Keratinocyte (primary cell): ENCODE measurements at regions not wholly inside any gene's neighbourhood (a gene's known extent, or its start where the extent isn't known, plus 50 kb on each side); places are given as distances from the start of the nearest gene placed in this dataset.

Experiments
- DNase-seq: peaks from one replicate; pipeline ENCODE4 v3.0.0-alpha.2; 2011; ENCODE audit warnings: low read depth, missing footprints, low spot score
- FAIRE-seq: peaks from 2 replicates; lab custom pipeline; 2011; peaks lifted over from hg19 to GRCh38; lab: Jason Lieb, UNC
- H2AFZ ChIP-seq: 2 replicates; pipeline ENCODE4 v1.6.0; 2012; ENCODE audit warnings: low read length, control low read depth, inconsistent platforms; ENCODE audit not compliant: control insufficient read depth
- H3K27ac ChIP-seq: 2 replicates; pipeline ENCODE4 v1.5.1; 2011; ENCODE audit warnings: low read length; ENCODE audit not compliant: control insufficient read depth, insufficient read depth
- H3K27me3 ChIP-seq: 3 replicates; pipeline ENCODE4 v1.6.0; 2011; ENCODE audit warnings: low read length; ENCODE audit not compliant: control insufficient read depth, insufficient read depth; ENCODE audit errors: extremely low read depth
- H3K36me3 ChIP-seq, 2 experiments: 2 replicates in 1 of 2; 3 replicates in 1 of 2; pipeline ENCODE4 v1.5.1; 2011; ENCODE audit warnings: low read length in 2 of 2, mild to moderate bottlenecking in 1 of 2; ENCODE audit not compliant: control insufficient read depth in 2 of 2, insufficient read depth in 2 of 2; ENCODE audit errors: extremely low read depth in 1 of 2
- H3K4me1 ChIP-seq: 3 replicates; pipeline ENCODE4 v1.5.1; 2011; ENCODE audit warnings: low read length; ENCODE audit not compliant: control insufficient read depth, insufficient read depth; ENCODE audit errors: extremely low read depth
- H3K4me2 ChIP-seq: 3 replicates; pipeline ENCODE4 v1.6.0; 2011; ENCODE audit warnings: low read depth, low read length; ENCODE audit not compliant: control insufficient read depth, insufficient read depth; ENCODE audit errors: extremely low read depth
- H3K4me3 ChIP-seq, 3 experiments: fragments of 200-600 bp in 1 of 3; sonication (generic) in 1 of 3; 2 replicates in 2 of 3; 3 replicates in 1 of 3; pipeline ENCODE4 v1.5.1; 2011 to 2016; ENCODE audit warnings: low read length in 3 of 3, mild to moderate bottlenecking in 3 of 3, control low read depth in 2 of 3, inconsistent platforms in 1 of 3, low read depth in 1 of 3, mixed read lengths in 1 of 3, mixed run types in 1 of 3, moderate library complexity in 1 of 3; ENCODE audit not compliant: control insufficient read depth in 2 of 3, insufficient read depth in 2 of 3; ENCODE audit errors: extremely low read depth in 1 of 3
- H3K79me2 ChIP-seq: 2 replicates; pipeline ENCODE4 v1.6.0; 2012; ENCODE audit warnings: low read length; ENCODE audit not compliant: control insufficient read depth, insufficient read depth
- H3K9ac ChIP-seq: 3 replicates; pipeline ENCODE4 v1.6.0; 2011; ENCODE audit warnings: low read length; ENCODE audit not compliant: control insufficient read depth, insufficient read depth; ENCODE audit errors: extremely low read depth
- H3K9me1 ChIP-seq: 3 replicates; pipeline ENCODE4 v1.6.0; 2011; ENCODE audit warnings: low read length; ENCODE audit not compliant: control insufficient read depth, insufficient read depth; ENCODE audit errors: extremely low read depth
- H3K9me3 ChIP-seq: 2 replicates; pipeline ENCODE4 v1.5.1; 2012; ENCODE audit warnings: low read depth, low read length; ENCODE audit not compliant: control insufficient read depth
- H4K20me1 ChIP-seq: 3 replicates; pipeline ENCODE4 v1.6.0; 2011; ENCODE audit warnings: low read length; ENCODE audit not compliant: control insufficient read depth, insufficient read depth; ENCODE audit errors: extremely low read depth
- EZH2 ChIP-seq: IDR thresholded peaks from one replicate; pipeline ENCODE4 v1.6.1; 2012; ENCODE audit warnings: inconsistent platforms, mild to moderate bottlenecking, low read length, moderate library complexity
- dilution Hi-C: fragments of 300-500 bp; cut with MboI; formaldehyde crosslinking; loops from one replicate; pipeline ENCODE4 v1.7.0; 2020; ENCODE audit warnings: low sequenced_read_pairs; ENCODE audit not compliant: extremely low pct_ligation_motif_present
- TF ChIP-seq, protein P1 (sequence below), 3 experiments: IDR thresholded peaks in 1 of 3; conservative IDR thresholded peaks in 1 of 3; optimal IDR thresholded peaks in 1 of 3; 2 replicates in 2 of 3; 3 replicates in 1 of 3; pipeline versions ENCODE3 to v1.5.1; 2011; ENCODE audit warnings: low read length in 3 of 3, mild to moderate bottlenecking in 3 of 3, moderate library complexity in 2 of 3, control low read depth in 1 of 3, inconsistent platforms in 1 of 3; ENCODE audit not compliant: insufficient read depth in 2 of 3; ENCODE audit errors: extremely low read depth in 1 of 3

GRCh38 chr14:87712396-87713090 is 280.4 kb downstream of the GALC start:
- Histone ChIP-seq H2AFZ (no peak overlapping the region), H3K4me2 (no peak overlapping the region), H3K79me2 (no peaks in the 10 kb centered on the region)

GRCh38 chr14:87705439-87705896 is 287.5 kb downstream of the GALC start:
- Histone ChIP-seq H3K9me3 (no peaks in the 10 kb centered on the region), H4K20me1 (no peaks in the 10 kb centered on the region), H3K27ac (no peak overlapping the region), H3K79me2 (no peaks in the 10 kb centered on the region), H3K36me3 (no peaks in the 10 kb centered on the region), H3K4me1 (no peaks in the 10 kb centered on the region), H3K27me3 (no peaks in the 10 kb centered on the region), H3K9ac (no peak overlapping the region), H3K9me1 (no peaks in the 10 kb centered on the region), H2AFZ (no peak overlapping the region), H3K4me2 (no peak overlapping the region), H3K4me3 (no peak overlapping the region)
- TF ChIP-seq, protein P1, sequence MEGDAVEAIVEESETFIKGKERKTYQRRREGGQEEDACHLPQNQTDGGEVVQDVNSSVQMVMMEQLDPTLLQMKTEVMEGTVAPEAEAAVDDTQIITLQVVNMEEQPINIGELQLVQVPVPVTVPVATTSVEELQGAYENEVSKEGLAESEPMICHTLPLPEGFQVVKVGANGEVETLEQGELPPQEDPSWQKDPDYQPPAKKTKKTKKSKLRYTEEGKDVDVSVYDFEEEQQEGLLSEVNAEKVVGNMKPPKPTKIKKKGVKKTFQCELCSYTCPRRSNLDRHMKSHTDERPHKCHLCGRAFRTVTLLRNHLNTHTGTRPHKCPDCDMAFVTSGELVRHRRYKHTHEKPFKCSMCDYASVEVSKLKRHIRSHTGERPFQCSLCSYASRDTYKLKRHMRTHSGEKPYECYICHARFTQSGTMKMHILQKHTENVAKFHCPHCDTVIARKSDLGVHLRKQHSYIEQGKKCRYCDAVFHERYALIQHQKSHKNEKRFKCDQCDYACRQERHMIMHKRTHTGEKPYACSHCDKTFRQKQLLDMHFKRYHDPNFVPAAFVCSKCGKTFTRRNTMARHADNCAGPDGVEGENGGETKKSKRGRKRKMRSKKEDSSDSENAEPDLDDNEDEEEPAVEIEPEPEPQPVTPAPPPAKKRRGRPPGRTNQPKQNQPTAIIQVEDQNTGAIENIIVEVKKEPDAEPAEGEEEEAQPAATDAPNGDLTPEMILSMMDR (optimal IDR thresholded peaks at IDR 0.05 in 1 of 3, IDR thresholded peaks at IDR 0.05 in 1 of 3, conservative IDR thresholded peaks at IDR 0.05 in 1 of 3; ENCODE audit: extremely low read depth in 1 of 3, insufficient read depth in 2 of 3, low read length in 3 of 3) = no peak
- TF ChIP-seq EZH2 = no peak
- FAIRE-seq = no peak
- dilution Hi-C loops = no loop called here
- DNase-seq = no peak

More at GRCh38 chr14:87712396-87713090, 280.4 kb downstream of the GALC start:
- Histone ChIP-seq H3K9ac (no peak overlapping the region), H3K9me1 (no peaks in the 10 kb centered on the region), H4K20me1 (no peaks in the 10 kb centered on the region), H3K27ac (no peak overlapping the region), H3K36me3 (no peaks in the 10 kb centered on the region), H3K9me3 (no peaks in the 10 kb centered on the region), H3K4me1 (no peaks in the 10 kb centered on the region), H3K4me3 (no peak overlapping the region), H3K27me3 (no peaks in the 10 kb centered on the region)
- DNase-seq (no peak), FAIRE-seq (no peak)
- TF ChIP-seq, protein P1 (optimal IDR thresholded peaks at IDR 0.05 in 1 of 3, IDR thresholded peaks at IDR 0.05 in 1 of 3, conservative IDR thresholded peaks at IDR 0.05 in 1 of 3; ENCODE audit: extremely low read depth in 1 of 3, insufficient read depth in 2 of 3, low read length in 3 of 3) = no peak
- no peak for TF ChIP-seq EZH2
- dilution Hi-C loops = no loop called here
